ENCODE measurements at regions not wholly inside any gene's neighbourhood (a gene's known extent, or its start where the extent isn't known, plus 50 kb on each side); places are given as distances from the start of the nearest gene placed in this dataset.

- no peak overlapping the region for H3K4me3 ChIP-seq (ENCODE audit: control insufficient read depth, low read depth, low read length)
- DNase-seq (ENCODE audit: low read depth) = no peak
- TF ChIP-seq CTCF (IDR thresholded peaks at IDR 0.05; ENCODE audit: control insufficient read depth, insufficient read depth, low read depth, low read length, missing control alignments) = no peak
These were observed 364.1 kb upstream of the TBL1XR1 start for GRCh38 chr3:177561365-177561764.

GRCh38 chr3:177561769-177562392, 364.6 kb upstream of the TBL1XR1 start:
- DNase-seq (ENCODE audit: low read depth) = no peak
- TF ChIP-seq CTCF (IDR thresholded peaks at IDR 0.05; ENCODE audit: control insufficient read depth, insufficient read depth, low read depth, low read length, missing control alignments) = no peak
- H3K4me3 ChIP-seq (ENCODE audit: control insufficient read depth, low read depth, low read length) = no peak overlapping the region

DNA sequence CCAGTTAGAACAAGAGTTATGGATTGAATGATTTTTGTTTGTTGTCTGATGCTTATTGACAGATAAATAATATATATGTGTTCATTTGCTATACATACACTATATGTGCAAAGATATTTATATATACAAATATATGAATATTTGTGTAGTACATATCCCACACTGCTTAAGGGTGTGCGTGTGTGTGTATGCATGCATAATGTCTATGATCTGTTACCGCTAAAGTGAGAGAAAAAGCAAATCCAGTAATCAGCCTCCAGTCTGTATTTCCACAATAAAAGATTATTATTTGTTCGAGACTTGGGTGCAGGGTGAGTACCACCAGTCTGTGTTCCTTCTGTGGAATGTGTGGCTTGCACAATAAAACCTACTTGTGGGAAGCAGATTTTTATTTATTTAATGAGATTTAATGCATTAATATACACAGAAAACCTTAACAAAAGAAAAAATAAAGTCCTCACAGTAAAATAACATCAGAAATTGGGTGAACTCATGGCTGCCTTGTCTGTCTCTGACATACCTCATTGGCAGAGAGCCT, 366.0 kb upstream of the TBL1XR1 start:
- DNase-seq (ENCODE audit: low read depth) = no peak
- TF ChIP-seq CTCF (IDR thresholded peaks at IDR 0.05; ENCODE audit: control insufficient read depth, insufficient read depth, low read depth, low read length, missing control alignments) = no peak
- H3K4me3 ChIP-seq (ENCODE audit: control insufficient read depth, low read depth, low read length) = no peak overlapping the region

- no peak for TF ChIP-seq CTCF (IDR thresholded peaks at IDR 0.05; ENCODE audit: control insufficient read depth, insufficient read depth, low read depth, low read length, missing control alignments)
- no peak overlapping the region for H3K4me3 ChIP-seq (ENCODE audit: control insufficient read depth, low read depth, low read length)
- no peak for DNase-seq (ENCODE audit: low read depth)
These were observed 366.5 kb upstream of the TBL1XR1 start for GRCh38 chr3:177563792-177564191.

DNA sequence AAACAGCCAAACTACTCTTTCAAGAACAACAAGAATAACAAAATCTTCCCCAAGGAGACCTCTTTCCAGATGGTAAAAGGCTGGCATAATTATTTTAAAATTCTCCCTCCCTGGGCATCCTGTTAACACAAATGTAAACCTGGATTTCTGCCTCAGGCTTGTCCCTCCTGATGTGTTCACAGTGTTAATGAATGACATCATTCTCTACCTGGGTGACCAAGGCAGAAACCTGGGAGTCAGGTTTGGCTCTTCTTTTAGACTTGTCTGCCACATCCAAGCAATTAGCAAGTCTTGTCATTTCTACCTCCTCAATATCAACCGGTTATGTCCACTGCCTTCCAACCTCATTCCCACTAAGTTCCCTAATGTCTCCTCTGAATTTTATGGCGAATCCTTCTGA, 368.7 kb upstream of the TBL1XR1 start:
- no peak overlapping the region for H3K4me3 ChIP-seq (ENCODE audit: control insufficient read depth, low read depth, low read length)
- no peak for TF ChIP-seq CTCF (IDR thresholded peaks at IDR 0.05; ENCODE audit: control insufficient read depth, insufficient read depth, low read depth, low read length, missing control alignments)
- DNase-seq (ENCODE audit: low read depth) = no peak

DNA sequence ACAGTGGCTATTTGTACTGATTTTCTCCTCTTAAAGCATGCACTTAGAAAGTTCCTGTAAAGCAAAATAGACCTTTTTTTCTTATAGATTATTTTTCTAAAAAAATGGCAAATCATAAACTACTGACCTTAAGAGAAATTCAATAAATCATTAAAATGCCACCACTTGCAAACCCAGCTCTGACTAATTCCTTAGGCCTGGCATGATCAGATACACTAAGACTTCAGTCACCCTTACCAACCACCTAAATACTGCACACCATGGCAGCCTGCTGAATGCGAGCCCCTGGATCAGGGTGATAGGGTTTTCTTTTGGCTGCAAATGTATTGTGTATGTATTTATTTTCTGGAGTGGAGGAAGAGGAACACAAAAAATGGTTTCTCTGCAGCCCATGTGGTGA, 370.6 kb upstream of the TBL1XR1 start:
- TF ChIP-seq CTCF (IDR thresholded peaks at IDR 0.05; ENCODE audit: control insufficient read depth, insufficient read depth, low read depth, low read length, missing control alignments) = no peak
- no peak for DNase-seq (ENCODE audit: low read depth)

More for the DNA sequence above, 370.6 kb upstream of the TBL1XR1 start:
- H3K4me3 ChIP-seq (ENCODE audit: control insufficient read depth, low read depth, low read length) = no peak overlapping the region
